Smooth muscle cell (in vitro differentiated cells): ENCODE measurements at regions not wholly inside any gene's neighbourhood (a gene's known extent, or its start where the extent isn't known, plus 50 kb on each side); places are given as distances from the start of the nearest gene placed in this dataset.

ENCODE experiments used
- DNase-seq: peaks from one replicate; lab custom pipeline; 2025; ENCODE audit not compliant: unreplicated experiment; lab: John Stamatoyannopoulos, UW
- H2AFZ ChIP-seq: fragments of 200-600 bp; sonication (generic); 2 replicates; pipeline ENCODE4 v1.6.0; 2016; ENCODE audit warnings: antibody characterized with exemption, low read depth, mild to moderate bottlenecking
- H3F3A ChIP-seq: fragments of 200-600 bp; sonication (generic); 2 replicates; pipeline ENCODE4 v1.6.0; 2017; ENCODE audit warnings: antibody characterized with exemption, low read depth
- H3K27ac ChIP-seq: fragments of 200-600 bp; sonication (generic); 2 replicates; pipeline ENCODE4 v1.5.1; 2016; ENCODE audit warnings: low read depth, mild to moderate bottlenecking
- H3K27me3 ChIP-seq: fragments of 200-600 bp; sonication (generic); 2 replicates; pipeline ENCODE4 v1.6.1; 2016; ENCODE audit warnings: low read depth, mild to moderate bottlenecking
- H3K36me3 ChIP-seq: fragments of 200-600 bp; sonication (generic); 2 replicates; pipeline ENCODE4 v1.5.1; 2016; ENCODE audit warnings: low read depth
- H3K4me1 ChIP-seq: fragments of 200-600 bp; sonication (generic); 2 replicates; pipeline ENCODE4 v1.5.1; 2016; ENCODE audit warnings: low read depth
- H3K4me2 ChIP-seq: fragments of 200-600 bp; sonication (generic); 2 replicates; pipeline ENCODE4 v1.6.0; 2016; ENCODE audit warnings: mild to moderate bottlenecking
- H3K4me3 ChIP-seq: fragments of 200-600 bp; sonication (generic); 2 replicates; pipeline ENCODE4 v1.5.1; 2016; ENCODE audit warnings: mild to moderate bottlenecking
- H3K79me2 ChIP-seq: fragments of 200-600 bp; sonication (generic); 2 replicates; pipeline ENCODE4 v1.6.0; 2016; ENCODE audit warnings: low read depth, mild to moderate bottlenecking
- H3K9ac ChIP-seq: fragments of 200-600 bp; sonication (generic); 2 replicates; pipeline ENCODE4 v1.6.0; 2016; ENCODE audit warnings: low read depth
- H3K9me3 ChIP-seq: fragments of 200-600 bp; sonication (generic); replicated peaks from 2 replicates; pipeline ENCODE4 v1.5.1; 2016; ENCODE audit warnings: low read depth
- H4K20me1 ChIP-seq: fragments of 200-600 bp; sonication (generic); 2 replicates; pipeline ENCODE4 v1.6.0; 2016; ENCODE audit warnings: low read depth
- WGBS: methylation state at CpG from one replicate; pipeline ENCODE4 v1.1.7; 2016; ENCODE audit warnings: low lambda C conversion rate; 5-methylcytosine and 5-hydroxymethylcytosine counted together
- TF ChIP-seq, protein P1 (sequence below): fragments of 200-600 bp; sonication (generic); IDR thresholded peaks from 2 replicates; pipeline ENCODE4 v1.5.1; 2017; ENCODE audit warnings: borderline replicate concordance, mild to moderate bottlenecking, antibody characterized with exemption; ENCODE audit not compliant: insufficient read depth, poor library complexity, severe bottlenecking

GRCh38 chr10:56537984-56538383 is 176.9 kb upstream of the ZWINT start:
- Histone ChIP-seq H2AFZ (peak overlapping the region; percentile 64), H3K27me3 (no peaks in the 10 kb centered on the region), H3K36me3 (no peaks in the 10 kb centered on the region), H3F3A (no peaks in the 10 kb centered on the region), H3K9me3 (no peaks in the 10 kb centered on the region), H3K9ac (peak overlapping the region; percentile 54), H3K4me2 (no peak overlapping the region), H3K4me1 (peaks cover 6% of the 10 kb centered on the region), H3K79me2 (no peaks in the 10 kb centered on the region), H3K27ac (peak overlapping the region; percentile 78), H3K4me3 (no peak overlapping the region), H4K20me1 (no peaks in the 10 kb centered on the region)
- WGBS = 51% methylated on average over 4 of the region's 4 CpGs
- TF ChIP-seq, protein P1, sequence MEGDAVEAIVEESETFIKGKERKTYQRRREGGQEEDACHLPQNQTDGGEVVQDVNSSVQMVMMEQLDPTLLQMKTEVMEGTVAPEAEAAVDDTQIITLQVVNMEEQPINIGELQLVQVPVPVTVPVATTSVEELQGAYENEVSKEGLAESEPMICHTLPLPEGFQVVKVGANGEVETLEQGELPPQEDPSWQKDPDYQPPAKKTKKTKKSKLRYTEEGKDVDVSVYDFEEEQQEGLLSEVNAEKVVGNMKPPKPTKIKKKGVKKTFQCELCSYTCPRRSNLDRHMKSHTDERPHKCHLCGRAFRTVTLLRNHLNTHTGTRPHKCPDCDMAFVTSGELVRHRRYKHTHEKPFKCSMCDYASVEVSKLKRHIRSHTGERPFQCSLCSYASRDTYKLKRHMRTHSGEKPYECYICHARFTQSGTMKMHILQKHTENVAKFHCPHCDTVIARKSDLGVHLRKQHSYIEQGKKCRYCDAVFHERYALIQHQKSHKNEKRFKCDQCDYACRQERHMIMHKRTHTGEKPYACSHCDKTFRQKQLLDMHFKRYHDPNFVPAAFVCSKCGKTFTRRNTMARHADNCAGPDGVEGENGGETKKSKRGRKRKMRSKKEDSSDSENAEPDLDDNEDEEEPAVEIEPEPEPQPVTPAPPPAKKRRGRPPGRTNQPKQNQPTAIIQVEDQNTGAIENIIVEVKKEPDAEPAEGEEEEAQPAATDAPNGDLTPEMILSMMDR = no peak
- no peak for DNase-seq

DNA sequence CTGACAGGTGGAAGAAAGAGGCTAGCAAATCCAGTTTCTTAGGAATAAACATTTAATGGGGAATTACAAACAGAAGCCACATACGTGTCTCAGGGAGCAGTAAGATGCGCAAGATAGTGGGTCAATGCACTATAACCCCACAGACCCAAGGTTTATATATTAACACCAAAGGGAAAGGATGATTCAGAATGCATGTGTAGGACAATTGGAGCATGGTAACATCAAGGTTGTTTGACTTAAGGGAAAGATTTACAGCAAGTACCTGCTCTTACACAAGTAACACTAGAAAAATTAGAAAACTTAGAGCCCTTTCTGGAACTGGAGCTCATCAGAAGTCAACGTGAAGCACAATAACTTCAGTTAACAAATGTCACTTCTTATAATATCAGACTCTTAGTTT is 161.1 kb upstream of the ZWINT start:
- no peaks in the 10 kb centered on the region for H3K4me1 ChIP-seq
- no peaks in the 10 kb centered on the region for H3K27me3 ChIP-seq
- no peak overlapping the region for H3K4me3 ChIP-seq
- H3K9me3 ChIP-seq = no peaks in the 10 kb centered on the region
- TF ChIP-seq, protein P1 = no peak
- H2AFZ ChIP-seq = no peak overlapping the region
- WGBS = 82% methylated on average over 3 of the region's 3 CpGs
- no peaks in the 10 kb centered on the region for H3K36me3 ChIP-seq
- no peak for DNase-seq
- no peaks in the 10 kb centered on the region for H3F3A ChIP-seq
- no peaks in the 10 kb centered on the region for H4K20me1 ChIP-seq
- no peak overlapping the region for H3K4me2 ChIP-seq
- no peak overlapping the region for H3K9ac ChIP-seq
- H3K79me2 ChIP-seq = no peaks in the 10 kb centered on the region
- H3K27ac ChIP-seq = no peak overlapping the region

DNA sequence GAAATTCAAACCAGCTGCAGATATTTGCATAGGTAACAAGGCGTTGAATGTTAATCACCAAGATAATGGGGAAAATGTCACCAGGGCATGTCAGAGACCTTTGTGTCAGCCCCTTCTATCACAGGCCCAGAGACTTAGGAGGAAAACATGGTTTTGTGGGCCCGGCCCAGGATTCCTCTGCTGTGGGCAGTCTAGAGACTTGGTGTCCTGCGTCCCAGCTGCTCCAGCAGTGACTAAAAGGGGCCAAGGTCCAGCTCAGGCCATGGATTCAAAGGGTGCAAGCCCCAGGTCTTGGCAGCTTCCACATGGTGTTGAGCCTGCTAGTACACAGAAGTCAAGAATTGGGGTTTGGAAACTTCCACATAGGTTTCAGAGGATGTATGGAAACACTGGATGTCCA is 147.5 kb upstream of the ZWINT start:
- no peak overlapping the region for H2AFZ ChIP-seq
- no peak overlapping the region for H3K27ac ChIP-seq
- H4K20me1 ChIP-seq = no peaks in the 10 kb centered on the region
- no peak for DNase-seq
- H3F3A ChIP-seq = no peaks in the 10 kb centered on the region
- 88% methylated on average over 3 of the region's 3 CpGs for WGBS
- H3K79me2 ChIP-seq = no peaks in the 10 kb centered on the region
- no peak overlapping the region for H3K4me2 ChIP-seq
- H3K36me3 ChIP-seq = no peaks in the 10 kb centered on the region
- TF ChIP-seq, protein P1 = no peak
- H3K4me3 ChIP-seq = no peak overlapping the region
- H3K9me3 ChIP-seq = no peaks in the 10 kb centered on the region
- H3K4me1 ChIP-seq = no peaks in the 10 kb centered on the region
- H3K27me3 ChIP-seq = no peaks in the 10 kb centered on the region
- no peak overlapping the region for H3K9ac ChIP-seq

GRCh38 chr10:56507033-56507432 is 146.0 kb upstream of the ZWINT start:
- no peak overlapping the region for H3K27ac ChIP-seq
- H3F3A ChIP-seq = no peaks in the 10 kb centered on the region
- H3K36me3 ChIP-seq = no peaks in the 10 kb centered on the region
- no peaks in the 10 kb centered on the region for H3K79me2 ChIP-seq
- no peak overlapping the region for H2AFZ ChIP-seq
- no peak overlapping the region for H3K4me2 ChIP-seq
- TF ChIP-seq, protein P1 = no peak
- H3K9me3 ChIP-seq = no peaks in the 10 kb centered on the region
- H3K27me3 ChIP-seq = no peaks in the 10 kb centered on the region
- no peaks in the 10 kb centered on the region for H3K4me1 ChIP-seq
- no peaks in the 10 kb centered on the region for H4K20me1 ChIP-seq
- H3K9ac ChIP-seq = no peak overlapping the region
- 68% methylated on average over 3 of the region's 3 CpGs for whole genome bisulfite sequencing
- DNase-seq = no peak
- H3K4me3 ChIP-seq = no peak overlapping the region
